K562 (cell line): ENCODE measurements at regions not wholly inside any gene's neighbourhood (a gene's known extent, or its start where the extent isn't known, plus 50 kb on each side); places are given as distances from the start of the nearest gene placed in this dataset.

Experiments used
- CBX3 ChIP-seq, 2 experiments: IDR thresholded peaks; 1 replicate in 1 of 2; 2 replicates in 1 of 2; pipeline ENCODE4 v1.6.1; 2012; ENCODE audit warnings: inconsistent platforms in 2 of 2, low read length in 2 of 2, borderline replicate concordance in 1 of 2, control low read depth in 1 of 2
- CTBP1 ChIP-seq: fragments of 450-650 bp; IDR thresholded peaks from 2 replicates; pipeline ENCODE4 v1.6.1; 2016; ENCODE audit warnings: borderline replicate concordance
- DMBX1 ChIP-seq: fragments of 250-450 bp; sonication (Bioruptor Pico); IDR thresholded peaks from 2 replicates; pipeline ENCODE4 v1.8.0; 2022; ENCODE audit warnings: inconsistent platforms, mild to moderate bottlenecking, moderate library complexity, borderline replicate concordance
- FOSL1 ChIP-seq: fragments of 200-800 bp; sonication (Bioruptor generic); conservative IDR thresholded peaks from 2 replicates; pipeline ENCODE4 v1.6.1; 2016; ENCODE audit warnings: missing genetic modification characterization, missing compliant biosample characterization
- HLTF ChIP-seq: fragments of 450-650 bp; IDR thresholded peaks from 2 replicates; pipeline ENCODE4 v1.6.1; 2016
- JUN ChIP-seq, 2 experiments: sonication (generic) in 1 of 2; formaldehyde crosslinking in 1 of 2; IDR thresholded peaks; 2 replicates each; pipeline versions ENCODE4 v1.6.1 to v1.8.0; 2012 to 2022; ENCODE audit warnings: borderline replicate concordance in 2 of 2, mild to moderate bottlenecking in 2 of 2, improper control_type of control experiment in 1 of 2, low read depth in 1 of 2, low read length in 1 of 2, missing genetic modification reagents in 1 of 2
- JUND ChIP-seq, 2 experiments: IDR thresholded peaks; 2 replicates in 1 of 2; 3 replicates in 1 of 2; pipeline ENCODE4 v1.6.1; 2011; ENCODE audit warnings: borderline replicate concordance in 2 of 2, low read depth in 2 of 2, low read length in 2 of 2, improper control_type of control experiment in 1 of 2, missing biosample characterization in 1 of 2, missing genetic modification characterization in 1 of 2, missing genetic modification reagents in 1 of 2
- RBM25 ChIP-seq: fragments of 200-400 bp; formaldehyde crosslinking; IDR thresholded peaks from 2 replicates; pipeline ENCODE4 v1.6.1; 2018; ENCODE audit warnings: low read length, low read depth, moderate library complexity; ENCODE audit not compliant: severe bottlenecking
- TAF1 ChIP-seq: IDR thresholded peaks from 2 replicates; pipeline ENCODE4 v1.6.1; 2011; ENCODE audit warnings: mild to moderate bottlenecking, low read length, moderate library complexity; ENCODE audit not compliant: insufficient read depth, control insufficient read depth, severe bottlenecking; ENCODE audit errors: extremely low read depth
- TAF15 ChIP-seq: fragments of 200-400 bp; formaldehyde crosslinking; IDR thresholded peaks from 2 replicates; pipeline ENCODE4 v1.6.1; 2017; ENCODE audit warnings: mild to moderate bottlenecking, low read depth, low read length, moderate library complexity
- TBP ChIP-seq: optimal IDR thresholded peaks from 2 replicates; pipeline ENCODE3; 2011; ENCODE audit warnings: low read depth, low read length, improper control_type of control experiment
- TCF3 ChIP-seq: sonication (generic); formaldehyde crosslinking; IDR thresholded peaks from 2 replicates; pipeline ENCODE4 v1.4.0; 2020; ENCODE audit warnings: mild to moderate bottlenecking, missing genetic modification reagents
- ZNF24 ChIP-seq: fragments of 450-650 bp; IDR thresholded peaks from 2 replicates; pipeline ENCODE4 v1.6.1; 2016
- ZNF644 ChIP-seq: fragments of 200-800 bp; sonication (Bioruptor generic); IDR thresholded peaks from 2 replicates; pipeline ENCODE4 v1.6.1; 2016; ENCODE audit warnings: low read depth, missing genetic modification characterization, missing compliant biosample characterization
- TF ChIP-seq, protein P1 (sequence below): sonication (generic); formaldehyde crosslinking; IDR thresholded peaks from 2 replicates; pipeline ENCODE4 v1.8.0; 2023; ENCODE audit warnings: missing genetic modification reagents, mild to moderate bottlenecking, borderline replicate concordance
- TF ChIP-seq, protein P2 (sequence below): fragments of 150-350 bp; IDR thresholded peaks from 2 replicates; pipeline ENCODE4 v1.6.1; 2014; ENCODE audit warnings: low read depth, mild to moderate bottlenecking, low read length, borderline replicate concordance
- TF ChIP-seq, protein P3 (sequence below): fragments of 200-800 bp; sonication (Bioruptor generic); IDR thresholded peaks from 2 replicates; pipeline ENCODE4 v1.6.1; 2017; ENCODE audit warnings: missing genetic modification characterization, missing compliant biosample characterization

DNA sequence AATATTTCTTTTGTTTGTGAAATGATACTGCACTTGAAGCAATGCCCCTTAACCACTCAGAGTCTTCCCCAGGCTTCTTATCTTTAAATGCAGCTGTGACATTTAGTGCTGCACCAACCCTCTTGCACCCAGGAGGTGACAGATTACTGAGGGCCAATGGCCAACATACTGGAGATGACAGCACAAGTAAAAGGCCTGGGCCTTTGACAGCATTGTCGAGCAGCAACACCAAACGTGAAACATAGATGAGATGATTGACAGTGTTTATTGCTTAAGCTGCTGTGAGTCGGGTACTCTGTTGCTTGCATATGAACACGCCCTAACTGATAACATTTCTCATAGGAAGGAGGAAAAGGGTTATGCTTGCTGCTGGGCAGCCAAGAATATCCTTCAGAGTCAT, 80.3 kb downstream of the THNSL2 start (continued):
- TF ChIP-seq, protein P1, sequence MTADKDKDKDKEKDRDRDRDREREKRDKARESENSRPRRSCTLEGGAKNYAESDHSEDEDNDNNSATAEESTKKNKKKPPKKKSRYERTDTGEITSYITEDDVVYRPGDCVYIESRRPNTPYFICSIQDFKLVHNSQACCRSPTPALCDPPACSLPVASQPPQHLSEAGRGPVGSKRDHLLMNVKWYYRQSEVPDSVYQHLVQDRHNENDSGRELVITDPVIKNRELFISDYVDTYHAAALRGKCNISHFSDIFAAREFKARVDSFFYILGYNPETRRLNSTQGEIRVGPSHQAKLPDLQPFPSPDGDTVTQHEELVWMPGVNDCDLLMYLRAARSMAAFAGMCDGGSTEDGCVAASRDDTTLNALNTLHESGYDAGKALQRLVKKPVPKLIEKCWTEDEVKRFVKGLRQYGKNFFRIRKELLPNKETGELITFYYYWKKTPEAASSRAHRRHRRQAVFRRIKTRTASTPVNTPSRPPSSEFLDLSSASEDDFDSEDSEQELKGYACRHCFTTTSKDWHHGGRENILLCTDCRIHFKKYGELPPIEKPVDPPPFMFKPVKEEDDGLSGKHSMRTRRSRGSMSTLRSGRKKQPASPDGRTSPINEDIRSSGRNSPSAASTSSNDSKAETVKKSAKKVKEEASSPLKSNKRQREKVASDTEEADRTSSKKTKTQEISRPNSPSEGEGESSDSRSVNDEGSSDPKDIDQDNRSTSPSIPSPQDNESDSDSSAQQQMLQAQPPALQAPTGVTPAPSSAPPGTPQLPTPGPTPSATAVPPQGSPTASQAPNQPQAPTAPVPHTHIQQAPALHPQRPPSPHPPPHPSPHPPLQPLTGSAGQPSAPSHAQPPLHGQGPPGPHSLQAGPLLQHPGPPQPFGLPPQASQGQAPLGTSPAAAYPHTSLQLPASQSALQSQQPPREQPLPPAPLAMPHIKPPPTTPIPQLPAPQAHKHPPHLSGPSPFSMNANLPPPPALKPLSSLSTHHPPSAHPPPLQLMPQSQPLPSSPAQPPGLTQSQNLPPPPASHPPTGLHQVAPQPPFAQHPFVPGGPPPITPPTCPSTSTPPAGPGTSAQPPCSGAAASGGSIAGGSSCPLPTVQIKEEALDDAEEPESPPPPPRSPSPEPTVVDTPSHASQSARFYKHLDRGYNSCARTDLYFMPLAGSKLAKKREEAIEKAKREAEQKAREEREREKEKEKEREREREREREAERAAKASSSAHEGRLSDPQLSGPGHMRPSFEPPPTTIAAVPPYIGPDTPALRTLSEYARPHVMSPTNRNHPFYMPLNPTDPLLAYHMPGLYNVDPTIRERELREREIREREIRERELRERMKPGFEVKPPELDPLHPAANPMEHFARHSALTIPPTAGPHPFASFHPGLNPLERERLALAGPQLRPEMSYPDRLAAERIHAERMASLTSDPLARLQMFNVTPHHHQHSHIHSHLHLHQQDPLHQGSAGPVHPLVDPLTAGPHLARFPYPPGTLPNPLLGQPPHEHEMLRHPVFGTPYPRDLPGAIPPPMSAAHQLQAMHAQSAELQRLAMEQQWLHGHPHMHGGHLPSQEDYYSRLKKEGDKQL (CRISPR knock-in tag) = no peak
- TF ChIP-seq CTBP1 = peak; percentile 95
- TF ChIP-seq, protein P2, sequence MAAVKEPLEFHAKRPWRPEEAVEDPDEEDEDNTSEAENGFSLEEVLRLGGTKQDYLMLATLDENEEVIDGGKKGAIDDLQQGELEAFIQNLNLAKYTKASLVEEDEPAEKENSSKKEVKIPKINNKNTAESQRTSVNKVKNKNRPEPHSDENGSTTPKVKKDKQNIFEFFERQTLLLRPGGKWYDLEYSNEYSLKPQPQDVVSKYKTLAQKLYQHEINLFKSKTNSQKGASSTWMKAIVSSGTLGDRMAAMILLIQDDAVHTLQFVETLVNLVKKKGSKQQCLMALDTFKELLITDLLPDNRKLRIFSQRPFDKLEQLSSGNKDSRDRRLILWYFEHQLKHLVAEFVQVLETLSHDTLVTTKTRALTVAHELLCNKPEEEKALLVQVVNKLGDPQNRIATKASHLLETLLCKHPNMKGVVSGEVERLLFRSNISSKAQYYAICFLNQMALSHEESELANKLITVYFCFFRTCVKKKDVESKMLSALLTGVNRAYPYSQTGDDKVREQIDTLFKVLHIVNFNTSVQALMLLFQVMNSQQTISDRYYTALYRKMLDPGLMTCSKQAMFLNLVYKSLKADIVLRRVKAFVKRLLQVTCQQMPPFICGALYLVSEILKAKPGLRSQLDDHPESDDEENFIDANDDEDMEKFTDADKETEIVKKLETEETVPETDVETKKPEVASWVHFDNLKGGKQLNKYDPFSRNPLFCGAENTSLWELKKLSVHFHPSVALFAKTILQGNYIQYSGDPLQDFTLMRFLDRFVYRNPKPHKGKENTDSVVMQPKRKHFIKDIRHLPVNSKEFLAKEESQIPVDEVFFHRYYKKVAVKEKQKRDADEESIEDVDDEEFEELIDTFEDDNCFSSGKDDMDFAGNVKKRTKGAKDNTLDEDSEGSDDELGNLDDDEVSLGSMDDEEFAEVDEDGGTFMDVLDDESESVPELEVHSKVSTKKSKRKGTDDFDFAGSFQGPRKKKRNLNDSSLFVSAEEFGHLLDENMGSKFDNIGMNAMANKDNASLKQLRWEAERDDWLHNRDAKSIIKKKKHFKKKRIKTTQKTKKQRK = no peak
- TF ChIP-seq FOSL1 (tag) = peak; percentile 74
- TF ChIP-seq TAF15 = no peak
- peak; percentile 27; the same call in 1 of the 2 replicates for TF ChIP-seq ZNF644 (tag)
- peak in 1 of 2 experiments; percentile 68; a peak in 1 of 3 replicates for TF ChIP-seq CBX3 (IDR thresholded peaks at IDR 0.05; ENCODE audit: borderline replicate concordance in 1 of 2, low read length in 2 of 2)
- peak; percentile 95 for TF ChIP-seq TCF3 (CRISPR knock-in tag)
- peak; percentile 96; the same call in 1 of the 2 replicates for TF ChIP-seq DMBX1 (CRISPR knock-in tag)
- TF ChIP-seq ZNF24 = peak; percentile 36; the same call in 1 of the 2 replicates
- TF ChIP-seq, protein P3, sequence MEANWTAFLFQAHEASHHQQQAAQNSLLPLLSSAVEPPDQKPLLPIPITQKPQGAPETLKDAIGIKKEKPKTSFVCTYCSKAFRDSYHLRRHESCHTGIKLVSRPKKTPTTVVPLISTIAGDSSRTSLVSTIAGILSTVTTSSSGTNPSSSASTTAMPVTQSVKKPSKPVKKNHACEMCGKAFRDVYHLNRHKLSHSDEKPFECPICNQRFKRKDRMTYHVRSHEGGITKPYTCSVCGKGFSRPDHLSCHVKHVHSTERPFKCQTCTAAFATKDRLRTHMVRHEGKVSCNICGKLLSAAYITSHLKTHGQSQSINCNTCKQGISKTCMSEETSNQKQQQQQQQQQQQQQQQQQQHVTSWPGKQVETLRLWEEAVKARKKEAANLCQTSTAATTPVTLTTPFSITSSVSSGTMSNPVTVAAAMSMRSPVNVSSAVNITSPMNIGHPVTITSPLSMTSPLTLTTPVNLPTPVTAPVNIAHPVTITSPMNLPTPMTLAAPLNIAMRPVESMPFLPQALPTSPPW (CRISPR knock-in tag) = peak; percentile 45
- TF ChIP-seq TBP = no peak
- TF ChIP-seq TAF1 = peak; percentile 30
- no peak for TF ChIP-seq HLTF
- no peak for TF ChIP-seq RBM25
- TF ChIP-seq JUND (IDR thresholded peaks at IDR 0.05; ENCODE audit: borderline replicate concordance, low read depth, low read length) = peak; percentile 66
- TF ChIP-seq JUND (tag; IDR thresholded peaks at IDR 0.05; ENCODE audit: borderline replicate concordance, low read depth, low read length) = peak; percentile 70; the same call in 2 of the 3 replicates
- TF ChIP-seq JUN (IDR thresholded peaks at IDR 0.05; ENCODE audit: borderline replicate concordance, low read depth, low read length) = peak; percentile 49; the same call in 1 of the 2 replicates
- no peak for TF ChIP-seq JUN (CRISPR knock-in tag; IDR thresholded peaks at IDR 0.05; ENCODE audit: borderline replicate concordance)
